Activated CD8-positive, alpha-beta memory T cell treated with anti-CD3 and anti-CD28 coated beads, Interleukin-2, amount 50 U/mL, for 48 hours (primary cell): ENCODE measurements at regions not wholly inside any gene's neighbourhood (a gene's known extent, or its start where the extent isn't known, plus 50 kb on each side); places are given as distances from the start of the nearest gene placed in this dataset.

Source experiments
- DNase-seq: peaks from one replicate; pipeline ENCODE4 v3.0.0-alpha.2; 2020

- DNase-seq: no peak
Observed at GRCh38 chr13:50326811-50327210, 311.6 kb downstream of the KCNRG start.

GRCh38 chr13:50334115-50334778 is 319.0 kb downstream of the KCNRG start:
- no peak for DNase-seq

GRCh38 chr13:50334944-50335343 is 319.7 kb downstream of the KCNRG start:
- DNase-seq: no peak

GRCh38 chr13:50339271-50339670 is 324.0 kb downstream of the KCNRG start:
- DNase-seq: no peak

GRCh38 chr13:50340146-50340545 is 324.9 kb downstream of the KCNRG start:
- DNase-seq: no peak

- DNase-seq: no peak
Observed at GRCh38 chr13:50340551-50341287, 325.5 kb downstream of the KCNRG start.

GRCh38 chr13:50341526-50341925 is 326.3 kb downstream of the KCNRG start:
- DNase-seq: no peak

- DNase-seq: no peak
Observed at GRCh38 chr13:50344717-50345116, 329.5 kb downstream of the KCNRG start.

- no peak for DNase-seq
Observed at GRCh38 chr13:50345804-50346203, 330.6 kb downstream of the KCNRG start.

- no peak for DNase-seq
Observed at GRCh38 chr13:50348371-50348770, 333.1 kb downstream of the KCNRG start.

GRCh38 chr13:50352720-50353480 is 337.7 kb downstream of the KCNRG start:
- no peak for DNase-seq

- DNase-seq: no peak
Observed at GRCh38 chr13:50353651-50354415, 338.6 kb downstream of the KCNRG start.

GRCh38 chr13:50355797-50356196 is 340.6 kb downstream of the KCNRG start:
- DNase-seq: no peak

GRCh38 chr13:50357136-50357535 is 341.9 kb downstream of the KCNRG start:
- no peak for DNase-seq

GRCh38 chr13:50357586-50358118 is 342.4 kb downstream of the KCNRG start:
- no peak for DNase-seq

GRCh38 chr13:50358231-50359040 is 343.2 kb downstream of the KCNRG start:
- DNase-seq: no peak

- no peak for DNase-seq
Observed at GRCh38 chr13:50359041-50359367, 343.8 kb downstream of the KCNRG start.

GRCh38 chr13:50359779-50360178 is 344.5 kb downstream of the KCNRG start:
- DNase-seq: no peak

- no peak for DNase-seq
Observed at GRCh38 chr13:50360637-50361036, 345.4 kb downstream of the KCNRG start.

GRCh38 chr13:50361282-50361681 is 346.0 kb downstream of the KCNRG start:
- no peak for DNase-seq

- DNase-seq: no peak
Observed at GRCh38 chr13:50365408-50366391, 350.5 kb downstream of the KCNRG start.
